ENCODE measurements at regions not wholly inside any gene's neighbourhood (a gene's known extent, or its start where the extent isn't known, plus 50 kb on each side); places are given as distances from the start of the nearest gene placed in this dataset.
"Not testable (repeated sequence)": the region's sequence is repeated elsewhere in the genome, so short reads cannot be mapped to it uniquely, and the experiment has no call there.

- not testable (repeated sequence) for TF ChIP-seq CTCF, POLR2A, EP300 (IDR thresholded peaks at IDR 0.05)
Observed at GRCh38 chr11:49561240-49561880, 353.0 kb upstream of the FOLH1 start.
